Mesenchymal stem cell (in vitro differentiated cells and primary cell): ENCODE measurements at regions not wholly inside any gene's neighbourhood (a gene's known extent, or its start where the extent isn't known, plus 50 kb on each side); places are given as distances from the start of the nearest gene placed in this dataset.

Experiments used
- DNase-seq: peaks from one replicate; pipeline ENCODE4 v3.0.0-alpha.2; 2013
- H2AFZ ChIP-seq: one replicate; pipeline ENCODE4 v1.6.1; 2013; ENCODE audit warnings: low read depth, mild to moderate bottlenecking, control low read depth, inconsistent platforms, low read length, moderate library complexity
- H2AK5ac ChIP-seq: 2 replicates; pipeline ENCODE4 v1.6.1; 2013; ENCODE audit warnings: low read length, moderate library complexity, mild to moderate bottlenecking, inconsistent platforms; ENCODE audit not compliant: severe bottlenecking
- H2BK120ac ChIP-seq: one replicate; pipeline ENCODE4 v1.6.1; 2013; ENCODE audit warnings: low read depth, mild to moderate bottlenecking, inconsistent platforms, low read length, moderate library complexity
- H2BK12ac ChIP-seq, 2 experiments: one replicate each; pipeline ENCODE4 v1.6.1; 2013; ENCODE audit warnings: inconsistent platforms in 2 of 2, low read length in 2 of 2, mild to moderate bottlenecking in 2 of 2, moderate library complexity in 2 of 2, control low read depth in 1 of 2
- H2BK15ac ChIP-seq: one replicate; pipeline ENCODE4 v1.6.1; 2013; ENCODE audit warnings: mild to moderate bottlenecking, low read depth, inconsistent platforms; ENCODE audit not compliant: poor library complexity, severe bottlenecking
- H2BK5ac ChIP-seq: 2 replicates; pipeline ENCODE4 v1.6.1; 2013; ENCODE audit warnings: low read depth, mild to moderate bottlenecking, low read length, control low read depth, inconsistent platforms; ENCODE audit not compliant: poor library complexity, severe bottlenecking
- H3K14ac ChIP-seq, 2 experiments: one replicate each; pipeline ENCODE4 v1.6.1; 2013; ENCODE audit warnings: inconsistent platforms in 2 of 2, low read length in 2 of 2, control low read depth in 1 of 2, mild to moderate bottlenecking in 1 of 2, moderate library complexity in 1 of 2
- H3K18ac ChIP-seq, 2 experiments: one replicate each; pipeline ENCODE4 v1.6.1; 2013; ENCODE audit warnings: inconsistent platforms in 2 of 2, low read length in 2 of 2, control low read depth in 1 of 2, low read depth in 1 of 2, mild to moderate bottlenecking in 1 of 2
- H3K23ac ChIP-seq, 2 experiments: one replicate each; pipeline ENCODE4 v1.6.1; 2013; ENCODE audit warnings: inconsistent platforms in 2 of 2, low read length in 2 of 2, mild to moderate bottlenecking in 2 of 2, moderate library complexity in 2 of 2, control low read depth in 1 of 2
- H3K27ac ChIP-seq: 2 replicates; pipeline ENCODE4 v1.5.1; 2013; ENCODE audit warnings: mild to moderate bottlenecking, moderate library complexity, low read length, control low read depth, inconsistent platforms; ENCODE audit not compliant: poor library complexity, severe bottlenecking
- H3K27me3 ChIP-seq, 2 experiments: 2 replicates each; pipeline versions ENCODE4 v1.6.1 to v1.7.0; 2013; ENCODE audit warnings: low read length in 2 of 2, mild to moderate bottlenecking in 2 of 2, moderate library complexity in 2 of 2, control low read depth in 1 of 2, inconsistent platforms in 1 of 2; ENCODE audit not compliant: control insufficient read depth in 1 of 2, insufficient read depth in 1 of 2
- H3K36me3 ChIP-seq, 2 experiments: 2 replicates each; pipeline versions ENCODE4 v1.6.1 to v1.7.0; 2013; ENCODE audit warnings: low read length in 2 of 2, control low read depth in 1 of 2, inconsistent platforms in 1 of 2, low read depth in 1 of 2, mild to moderate bottlenecking in 1 of 2; ENCODE audit not compliant: insufficient read depth in 2 of 2, control insufficient read depth in 1 of 2
- H3K4ac ChIP-seq, 2 experiments: one replicate each; pipeline ENCODE4 v1.6.1; 2013; ENCODE audit warnings: inconsistent platforms in 2 of 2, low read length in 2 of 2, mild to moderate bottlenecking in 2 of 2, moderate library complexity in 2 of 2, control low read depth in 1 of 2, low read depth in 1 of 2
- H3K4me1 ChIP-seq: 2 replicates; pipeline ENCODE4 v1.6.1; 2013; ENCODE audit warnings: low read depth, low read length, control low read depth; ENCODE audit not compliant: control insufficient read depth, insufficient read depth
- H3K4me2 ChIP-seq: 2 replicates; pipeline ENCODE4 v1.6.1; 2013; ENCODE audit warnings: low read length, mild to moderate bottlenecking, inconsistent platforms; ENCODE audit not compliant: poor library complexity, severe bottlenecking
- H3K4me3 ChIP-seq, 2 experiments: 2 replicates each; pipeline versions ENCODE4 v1.5.1 to v1.7.0; 2013; ENCODE audit warnings: low read length in 2 of 2, mild to moderate bottlenecking in 2 of 2, control low read depth in 1 of 2, low read depth in 1 of 2; ENCODE audit not compliant: insufficient read depth in 1 of 2
- H3K79me1 ChIP-seq: replicated peaks from 2 replicates; pipeline ENCODE4 v1.6.1; 2013; ENCODE audit warnings: mild to moderate bottlenecking, control low read depth, low read length, inconsistent platforms; ENCODE audit not compliant: poor library complexity, severe bottlenecking
- H3K9ac ChIP-seq: 2 replicates; pipeline ENCODE4 v1.7.0; 2013; ENCODE audit warnings: mild to moderate bottlenecking, low read length, moderate library complexity
- H3K9me3 ChIP-seq: 2 replicates; pipeline ENCODE4 v1.7.0; 2013; ENCODE audit warnings: mild to moderate bottlenecking, low read length; ENCODE audit not compliant: control insufficient read depth
- H4K8ac ChIP-seq: one replicate; pipeline ENCODE4 v1.6.1; 2013; ENCODE audit warnings: inconsistent platforms, mild to moderate bottlenecking, low read length, moderate library complexity
- H4K91ac ChIP-seq: one replicate; pipeline ENCODE4 v1.6.1; 2013; ENCODE audit warnings: mild to moderate bottlenecking, low read length, inconsistent platforms
- WGBS: methylation state at CpG from one replicate; pipeline ENCODE4 v1.1.7; 2013; ENCODE audit warnings: mixed read lengths; 5-methylcytosine and 5-hydroxymethylcytosine counted together

GRCh38 chr10:47241256-47241655 is 58.7 kb upstream of the GDF10 start:
- H3K27me3 ChIP-seq, result peaks cover 27 to 55% of the 10 kb centered on the region in 2 experiments

GRCh38 chr10:47241946-47242867 is 57.8 kb upstream of the GDF10 start:
- H3K23ac ChIP-seq, result no peak overlapping the region
- H2AFZ ChIP-seq, result no peak overlapping the region
- H2BK15ac ChIP-seq, result no peak overlapping the region
- H4K8ac ChIP-seq, result no peak overlapping the region
- WGBS, result 78% methylated on average over 8 of the region's 9 CpGs
- no peaks in the 10 kb centered on the region for H3K36me3 ChIP-seq
- H3K4me1 ChIP-seq, result no peaks in the 10 kb centered on the region
- no peak overlapping the region for H3K27ac ChIP-seq
- H3K4me2 ChIP-seq, result no peak overlapping the region
- H3K27me3 ChIP-seq, result peaks cover 28 to 64% of the 10 kb centered on the region in 2 experiments
- no peak overlapping the region for H4K91ac ChIP-seq
- no peak for DNase-seq
- no peak overlapping the region for H3K4me3 ChIP-seq
- H2BK5ac ChIP-seq, result no peak overlapping the region
- no peak overlapping the region for H3K4ac ChIP-seq
- no peak overlapping the region for H2AK5ac ChIP-seq
- no peak overlapping the region for H3K9ac ChIP-seq
- no peak overlapping the region for H2BK120ac ChIP-seq
- no peak overlapping the region for H3K14ac ChIP-seq
- no peaks in the 10 kb centered on the region for H3K79me1 ChIP-seq
- H2BK12ac ChIP-seq, result no peak overlapping the region
- H3K9me3 ChIP-seq, result peaks cover 11% of the 10 kb centered on the region
- no peak overlapping the region for H3K18ac ChIP-seq

More at GRCh38 chr10:47241256-47241655, 58.7 kb upstream of the GDF10 start:
- H2BK120ac ChIP-seq, result no peak overlapping the region
- no peak overlapping the region for H4K8ac ChIP-seq
- H4K91ac ChIP-seq, result no peak overlapping the region
- H3K9ac ChIP-seq, result no peak overlapping the region
- H3K4me3 ChIP-seq, result no peak overlapping the region
- H3K27ac ChIP-seq, result no peak overlapping the region
- H3K36me3 ChIP-seq, result no peaks in the 10 kb centered on the region
- H2BK5ac ChIP-seq, result no peak overlapping the region
- no peak overlapping the region for H3K4me2 ChIP-seq
- H3K9me3 ChIP-seq, result peaks cover 16% of the 10 kb centered on the region
- H2BK15ac ChIP-seq, result no peak overlapping the region
- no peak overlapping the region for H2AFZ ChIP-seq
- no peak for DNase-seq
- H3K4ac ChIP-seq, result no peak overlapping the region
- H2BK12ac ChIP-seq, result no peak overlapping the region
- H3K79me1 ChIP-seq, result no peaks in the 10 kb centered on the region
- no peak overlapping the region for H3K23ac ChIP-seq
- H3K18ac ChIP-seq, result no peak overlapping the region
- no peak overlapping the region for H2AK5ac ChIP-seq
- no peak overlapping the region for H3K14ac ChIP-seq
- 64% methylated on average over 2 of the region's 2 CpGs for WGBS
- no peaks in the 10 kb centered on the region for H3K4me1 ChIP-seq

GRCh38 chr10:47243356-47243755 is 56.6 kb upstream of the GDF10 start:
- no peak overlapping the region for H2BK15ac ChIP-seq
- no peak overlapping the region for H3K18ac ChIP-seq
- peaks cover 11% of the 10 kb centered on the region for H3K9me3 ChIP-seq
- no peak overlapping the region for H3K23ac ChIP-seq
- H3K4me3 ChIP-seq, result no peak overlapping the region
- H3K4me2 ChIP-seq, result no peak overlapping the region
- H4K91ac ChIP-seq, result no peak overlapping the region
- H3K27ac ChIP-seq, result no peak overlapping the region
- H3K4me1 ChIP-seq, result no peaks in the 10 kb centered on the region
- H2BK120ac ChIP-seq, result no peak overlapping the region
- H2BK5ac ChIP-seq, result no peak overlapping the region
- 90% methylated on average over 4 of the region's 4 CpGs for WGBS
- H3K36me3 ChIP-seq, result no peaks in the 10 kb centered on the region
- no peak overlapping the region for H3K14ac ChIP-seq
- H3K27me3 ChIP-seq, result peaks cover 29 to 66% of the 10 kb centered on the region in 2 experiments
- no peak overlapping the region for H2AK5ac ChIP-seq
- no peak overlapping the region for H3K9ac ChIP-seq
- no peak for DNase-seq
- no peak overlapping the region for H2BK12ac ChIP-seq
- no peak overlapping the region for H4K8ac ChIP-seq
- H3K4ac ChIP-seq, result no peak overlapping the region
- no peaks in the 10 kb centered on the region for H3K79me1 ChIP-seq
- no peak overlapping the region for H2AFZ ChIP-seq

- Histone ChIP-seq H3K36me3 (no peaks in the 10 kb centered on the region), H3K4me3 (no peak overlapping the region), H2AFZ (no peak overlapping the region), H3K4ac (no peak overlapping the region), H3K18ac (no peak overlapping the region), H3K23ac (no peak overlapping the region), H2BK12ac (no peak overlapping the region), H3K9me3 (peaks cover 11% of the 10 kb centered on the region), H2BK120ac (no peak overlapping the region), H3K27ac (no peak overlapping the region), H4K91ac (no peak overlapping the region), H3K9ac (no peak overlapping the region), H3K79me1 (no peaks in the 10 kb centered on the region), H2AK5ac (no peak overlapping the region), H4K8ac (no peak overlapping the region), H2BK15ac (no peak overlapping the region), H2BK5ac (no peak overlapping the region), H3K4me1 (no peaks in the 10 kb centered on the region), H3K4me2 (no peak overlapping the region), H3K14ac (no peak overlapping the region), H3K27me3 (peaks cover 34 to 68% of the 10 kb centered on the region in 2 experiments)
- DNase-seq, result no peak
- 60% methylated on average over 4 of the region's 4 CpGs for WGBS
Observed at GRCh38 chr10:47243791-47244190, 56.2 kb upstream of the GDF10 start.
